ENCODE measurements at regions not wholly inside any gene's neighbourhood (a gene's known extent, or its start where the extent isn't known, plus 50 kb on each side); places are given as distances from the start of the nearest gene placed in this dataset.
"Not testable (repeated sequence)": the region's sequence is repeated elsewhere in the genome, so short reads cannot be mapped to it uniquely, and the experiment has no call there.

- Histone ChIP-seq H3K79me1 (ENCODE audit: insufficient read depth, low read depth, low read length, poor library complexity, severe bottlenecking) (no peaks in the 10 kb centered on the region), H2BK5ac (ENCODE audit: insufficient read length, low read length) (no peak overlapping the region), H2AFZ (ENCODE audit: low read length) (no peak overlapping the region), H3K79me2 (ENCODE audit: insufficient read depth, low read length) (no peaks in the 10 kb centered on the region), H2BK15ac (ENCODE audit: low read depth, low read length) (no peak overlapping the region), H2AK5ac (ENCODE audit: insufficient read length, low read length) (no peak overlapping the region), H2BK20ac (ENCODE audit: low read depth, low read length, poor library complexity, severe bottlenecking) (no peak overlapping the region), H3K56ac (ENCODE audit: insufficient read length, low read depth, low read length) (no peak overlapping the region), H3K23me2 (ENCODE audit: insufficient read length, low read depth, low read length, poor library complexity, severe bottlenecking) (no peaks in the 10 kb centered on the region), H2BK12ac (ENCODE audit: insufficient read length, low read depth, low read length) (no peak overlapping the region), H3K27me3 (ENCODE audit: insufficient read depth, low read length) (no peaks in the 10 kb centered on the region), H3K4me2 (ENCODE audit: insufficient read depth, insufficient read length, low read length) (no peak overlapping the region), H3K27ac (ENCODE audit: insufficient read length, low read depth, low read length) (no peak overlapping the region), H4K91ac (ENCODE audit: insufficient read length, low read depth, low read length) (no peak overlapping the region), H3K14ac (ENCODE audit: insufficient read depth, low read length) (no peak overlapping the region), H3K9me3 (ENCODE audit: control insufficient read depth, low read depth, low read length) (peaks cover 6% of the 10 kb centered on the region), H3K9ac (ENCODE audit: extremely low read depth, insufficient read length, low read length) (no peak overlapping the region), H4K20me1 (ENCODE audit: control insufficient read depth, insufficient read depth, insufficient read length) (no peaks in the 10 kb centered on the region), H3K23ac (ENCODE audit: insufficient read length, low read depth, low read length) (no peak overlapping the region), H3K4me1 (ENCODE audit: insufficient read depth, low read length) (no peaks in the 10 kb centered on the region; the same call in 1 of the 2 replicates), H3K4ac (ENCODE audit: low read depth, low read length) (no peak overlapping the region), H2BK120ac (ENCODE audit: low read depth, low read length, poor library complexity, severe bottlenecking) (no peak overlapping the region), H4K8ac (replicated peaks; ENCODE audit: insufficient read length, low read depth, low read length) (no peak overlapping the region), H4K5ac (ENCODE audit: insufficient read length, low read depth, low read length) (no peak overlapping the region), H3K18ac (ENCODE audit: insufficient read length, low read depth, low read length) (no peak overlapping the region), H3T11ph (ENCODE audit: low read length) (no peak overlapping the region)
- H3K4me3 Mint-ChIP-seq = no peak overlapping the region
- DNase-seq = no peak
- no peaks in the 10 kb centered on the region for H3K4me1 Mint-ChIP-seq
- no peaks in the 10 kb centered on the region for H3K27me3 Mint-ChIP-seq (ENCODE audit: low read depth)
- TF ChIP-seq, protein P1, sequence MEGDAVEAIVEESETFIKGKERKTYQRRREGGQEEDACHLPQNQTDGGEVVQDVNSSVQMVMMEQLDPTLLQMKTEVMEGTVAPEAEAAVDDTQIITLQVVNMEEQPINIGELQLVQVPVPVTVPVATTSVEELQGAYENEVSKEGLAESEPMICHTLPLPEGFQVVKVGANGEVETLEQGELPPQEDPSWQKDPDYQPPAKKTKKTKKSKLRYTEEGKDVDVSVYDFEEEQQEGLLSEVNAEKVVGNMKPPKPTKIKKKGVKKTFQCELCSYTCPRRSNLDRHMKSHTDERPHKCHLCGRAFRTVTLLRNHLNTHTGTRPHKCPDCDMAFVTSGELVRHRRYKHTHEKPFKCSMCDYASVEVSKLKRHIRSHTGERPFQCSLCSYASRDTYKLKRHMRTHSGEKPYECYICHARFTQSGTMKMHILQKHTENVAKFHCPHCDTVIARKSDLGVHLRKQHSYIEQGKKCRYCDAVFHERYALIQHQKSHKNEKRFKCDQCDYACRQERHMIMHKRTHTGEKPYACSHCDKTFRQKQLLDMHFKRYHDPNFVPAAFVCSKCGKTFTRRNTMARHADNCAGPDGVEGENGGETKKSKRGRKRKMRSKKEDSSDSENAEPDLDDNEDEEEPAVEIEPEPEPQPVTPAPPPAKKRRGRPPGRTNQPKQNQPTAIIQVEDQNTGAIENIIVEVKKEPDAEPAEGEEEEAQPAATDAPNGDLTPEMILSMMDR (conservative IDR thresholded peaks at IDR 0.05) = no peak
- peaks cover 0 to 23% (median 0%) of the 10 kb centered on the region in 3 experiments; a peak in 1 of 7 replicates for H3K36me3 Mint-ChIP-seq (ENCODE audit: insufficient read depth in 1 of 3, low read depth in 3 of 3)
- H3K9me3 Mint-ChIP-seq = peaks cover 65 to 90% of the 10 kb centered on the region in 2 experiments
- WGBS (ENCODE audit: extremely low coverage, insufficient read length, low lambda C conversion rate) = no CpG with 5 or more reads among the region's 11 CpGs
- H3K27ac Mint-ChIP-seq = no peak overlapping the region
Observed at GRCh38 chr2:88885679-88886416, 194.4 kb downstream of the RPIA start.

GRCh38 chr2:88887466-88887865 is 196.0 kb downstream of the RPIA start:
- not testable (repeated sequence) for H2AFZ ChIP-seq (ENCODE audit: low read length); H3K23ac ChIP-seq (ENCODE audit: insufficient read length, low read depth, low read length); H3K56ac ChIP-seq (ENCODE audit: insufficient read length, low read depth, low read length); H3K4ac ChIP-seq (ENCODE audit: low read depth, low read length); H3K27me3 ChIP-seq (ENCODE audit: insufficient read depth, low read length); H2AK5ac ChIP-seq (ENCODE audit: insufficient read length, low read length); H3K79me2 ChIP-seq (ENCODE audit: insufficient read depth, low read length); H2BK12ac ChIP-seq (ENCODE audit: insufficient read length, low read depth, low read length); H3T11ph ChIP-seq (ENCODE audit: low read length); H3K79me1 ChIP-seq (ENCODE audit: insufficient read depth, low read depth, low read length, poor library complexity, severe bottlenecking); H3K9me3 ChIP-seq (ENCODE audit: control insufficient read depth, low read depth, low read length); H3K4me1 Mint-ChIP-seq; H2BK15ac ChIP-seq (ENCODE audit: low read depth, low read length); H3K9ac ChIP-seq (ENCODE audit: extremely low read depth, insufficient read length, low read length); H4K20me1 ChIP-seq (ENCODE audit: control insufficient read depth, insufficient read depth, insufficient read length); H3K4me3 Mint-ChIP-seq; H3K27ac ChIP-seq (ENCODE audit: insufficient read length, low read depth, low read length); H3K27ac Mint-ChIP-seq; H2BK5ac ChIP-seq (ENCODE audit: insufficient read length, low read length); H3K23me2 ChIP-seq (ENCODE audit: insufficient read length, low read depth, low read length, poor library complexity, severe bottlenecking); H3K4me2 ChIP-seq (ENCODE audit: insufficient read depth, insufficient read length, low read length); H3K27me3 Mint-ChIP-seq (ENCODE audit: low read depth); H2BK120ac ChIP-seq (ENCODE audit: low read depth, low read length, poor library complexity, severe bottlenecking); H3K4me1 ChIP-seq (ENCODE audit: insufficient read depth, low read length); H2BK20ac ChIP-seq (ENCODE audit: low read depth, low read length, poor library complexity, severe bottlenecking); H3K18ac ChIP-seq (ENCODE audit: insufficient read length, low read depth, low read length); H4K91ac ChIP-seq (ENCODE audit: insufficient read length, low read depth, low read length); H4K5ac ChIP-seq (ENCODE audit: insufficient read length, low read depth, low read length); H4K8ac ChIP-seq (replicated peaks; ENCODE audit: insufficient read length, low read depth, low read length); H3K14ac ChIP-seq (ENCODE audit: insufficient read depth, low read length); DNase-seq
- Mint-ChIP-seq H3K9me3 (peaks cover 57 to 87% of the 10 kb centered on the region in 2 experiments), H3K36me3 (ENCODE audit: insufficient read depth in 1 of 3, low read depth in 3 of 3) (peaks cover 0 to 11% (median 0%) of the 10 kb centered on the region in 3 experiments; a peak in 1 of 7 replicates)
- no CpG with 5 or more reads among the region's 5 CpGs for WGBS (ENCODE audit: extremely low coverage, insufficient read length, low lambda C conversion rate)
